ENCODE measurements at regions not wholly inside any gene's neighbourhood (a gene's known extent, or its start where the extent isn't known, plus 50 kb on each side); places are given as distances from the start of the nearest gene placed in this dataset.

DNA sequence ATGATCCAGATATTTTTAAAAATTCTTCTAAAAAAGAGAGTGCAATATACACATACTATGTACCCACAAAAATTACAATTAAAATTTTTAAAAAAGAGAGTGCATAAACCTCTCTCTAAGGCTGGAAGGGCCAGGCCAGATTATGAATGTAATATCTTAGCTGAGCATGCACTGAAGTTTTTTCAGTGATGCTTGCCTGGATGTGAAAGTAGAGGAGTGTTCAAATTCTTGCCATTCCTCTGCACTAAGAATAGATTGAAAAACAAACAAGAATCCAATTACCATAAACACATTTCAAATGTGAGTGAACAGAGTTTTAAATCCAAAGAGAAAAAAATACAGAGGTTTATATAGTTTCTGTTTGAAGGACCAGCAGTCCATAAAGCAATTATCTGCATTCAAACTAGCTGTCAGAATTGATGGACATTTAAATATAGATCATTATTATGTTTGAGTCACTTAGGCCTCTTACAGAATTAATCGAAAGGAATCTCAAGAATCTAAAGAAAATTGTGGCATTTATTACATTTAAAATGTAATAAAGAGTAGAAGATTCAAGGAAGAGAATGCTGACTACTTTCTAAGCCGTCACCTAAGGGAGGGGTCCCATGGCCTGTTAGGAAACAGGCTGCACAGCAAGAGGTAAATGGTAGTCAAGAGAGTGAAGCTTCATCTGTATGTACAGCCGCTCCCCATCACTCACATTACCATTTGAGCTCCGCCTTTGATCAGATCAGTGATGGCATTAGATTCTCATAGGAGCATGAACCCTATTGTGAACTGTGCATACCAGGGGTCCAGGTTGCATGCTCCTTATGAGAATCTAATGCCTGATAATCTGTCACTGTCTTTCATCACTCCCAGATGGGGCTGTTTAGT lies 159.3 kb upstream of the MDFIC2 start:
- ChIA-PET POLR2A (no interaction called here), CTCF (ENCODE audit: low intra/inter-chr PET ratio) (no interaction called here)
- Histone ChIP-seq H3K4me1 (replicated peaks in 1 of 2; ENCODE audit: control insufficient read depth in 2 of 2, insufficient read depth in 2 of 2, low read length in 2 of 2) (no peaks in the 10 kb centered on the region), H3K27me3 (ENCODE audit: control insufficient read depth in 2 of 2, insufficient read depth in 2 of 2, low read length in 2 of 2) (no peaks in the 10 kb centered on the region), H3K9me3 (replicated peaks; ENCODE audit: control insufficient read depth, insufficient read depth, low read depth, low read length) (no peaks in the 10 kb centered on the region), H4K20me1 (replicated peaks; ENCODE audit: control insufficient read depth, insufficient read depth, low read length) (no peaks in the 10 kb centered on the region), H3K9ac (ENCODE audit: insufficient read depth in 1 of 2, low read depth in 2 of 2, low read length in 2 of 2) (no peak overlapping the region), H3K79me2 (ENCODE audit: control insufficient read depth, insufficient read depth, low read length) (no peaks in the 10 kb centered on the region), H3K36me3 (ENCODE audit: control insufficient read depth, insufficient read depth, low read length) (no peaks in the 10 kb centered on the region), H3K4me2 (ENCODE audit: insufficient read depth, low read length) (no peak overlapping the region), H3K9me1 (ENCODE audit: control insufficient read depth, insufficient read depth, low read length) (no peaks in the 10 kb centered on the region), H3K4me3 (no peak overlapping the region), H2AFZ (ENCODE audit: low read depth, low read length) (no peak overlapping the region), H3K27ac (ENCODE audit: extremely low read depth, low read depth, low read length) (no peak overlapping the region)
- FAIRE-seq (no peak), ATAC-seq (no peak), DNase-seq (ENCODE audit: extremely low read depth in 1 of 4, low spot score in 3 of 4) (no peak)
- TF ChIP-seq KAT2B (IDR thresholded peaks at IDR 0.05; ENCODE audit: low read depth, low read length) (no peak), TEAD2 (tag; IDR thresholded peaks at IDR 0.05) (no peak), TRIM28 (IDR thresholded peaks at IDR 0.05) (no peak), ZNF79 (CRISPR knock-in tag; IDR thresholded peaks at IDR 0.05; ENCODE audit: low read depth) (no peak), TAF1 (IDR thresholded peaks at IDR 0.05; ENCODE audit: control insufficient read depth, extremely low read depth, insufficient read depth, low read length, severe bottlenecking) (no peak), MYNN (IDR thresholded peaks at IDR 0.05) (no peak), MYNN (CRISPR knock-in tag; IDR thresholded peaks at IDR 0.05) (no peak), ZKSCAN1 (IDR thresholded peaks at IDR 0.05; ENCODE audit: low read depth, low read length) (no peak)
- TF ChIP-seq, protein P1, sequence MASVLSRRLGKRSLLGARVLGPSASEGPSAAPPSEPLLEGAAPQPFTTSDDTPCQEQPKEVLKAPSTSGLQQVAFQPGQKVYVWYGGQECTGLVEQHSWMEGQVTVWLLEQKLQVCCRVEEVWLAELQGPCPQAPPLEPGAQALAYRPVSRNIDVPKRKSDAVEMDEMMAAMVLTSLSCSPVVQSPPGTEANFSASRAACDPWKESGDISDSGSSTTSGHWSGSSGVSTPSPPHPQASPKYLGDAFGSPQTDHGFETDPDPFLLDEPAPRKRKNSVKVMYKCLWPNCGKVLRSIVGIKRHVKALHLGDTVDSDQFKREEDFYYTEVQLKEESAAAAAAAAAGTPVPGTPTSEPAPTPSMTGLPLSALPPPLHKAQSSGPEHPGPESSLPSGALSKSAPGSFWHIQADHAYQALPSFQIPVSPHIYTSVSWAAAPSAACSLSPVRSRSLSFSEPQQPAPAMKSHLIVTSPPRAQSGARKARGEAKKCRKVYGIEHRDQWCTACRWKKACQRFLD (CRISPR knock-in tag; IDR thresholded peaks at IDR 0.05): no peak
- TF ChIP-seq, protein P2, sequence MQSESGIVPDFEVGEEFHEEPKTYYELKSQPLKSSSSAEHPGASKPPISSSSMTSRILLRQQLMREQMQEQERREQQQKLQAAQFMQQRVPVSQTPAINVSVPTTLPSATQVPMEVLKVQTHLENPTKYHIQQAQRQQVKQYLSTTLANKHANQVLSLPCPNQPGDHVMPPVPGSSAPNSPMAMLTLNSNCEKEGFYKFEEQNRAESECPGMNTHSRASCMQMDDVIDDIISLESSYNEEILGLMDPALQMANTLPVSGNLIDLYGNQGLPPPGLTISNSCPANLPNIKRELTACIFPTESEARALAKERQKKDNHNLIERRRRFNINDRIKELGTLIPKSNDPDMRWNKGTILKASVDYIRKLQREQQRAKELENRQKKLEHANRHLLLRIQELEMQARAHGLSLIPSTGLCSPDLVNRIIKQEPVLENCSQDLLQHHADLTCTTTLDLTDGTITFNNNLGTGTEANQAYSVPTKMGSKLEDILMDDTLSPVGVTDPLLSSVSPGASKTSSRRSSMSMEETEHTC (IDR thresholded peaks at IDR 0.05): no peak
- in situ Hi-C loops (cut with MboI) (no loop called here), intact Hi-C loops (cut with micrococcal nuclease) (no loop called here)
- BruUV-seq (replicated peaks): no TSS peak
- 0% methylated on average over 4 of the region's 4 CpGs for WGBS (ENCODE audit: insufficient coverage, low coverage, missing lambda C conversion rate)
